Activated CD8-positive, alpha-beta T cell treated with anti-CD3 and anti-CD28 coated beads for 36 hours (primary cell): ENCODE measurements at regions not wholly inside any gene's neighbourhood (a gene's known extent, or its start where the extent isn't known, plus 50 kb on each side); places are given as distances from the start of the nearest gene placed in this dataset.

ENCODE experiments used
- ATAC-seq: fragments of 200-7000 bp; cut with Tn5 transposase; one replicate; pipeline ENCODE4 v1.10.0; 2021; ENCODE audit warnings: mild to moderate bottlenecking, moderate library complexity
- CTCF ChIA-PET: fragments of 350-600 bp; sonication (Branson Sonifier 250); formaldehyde crosslinking; loops from one replicate; lab custom pipeline; 2021; ENCODE audit warnings: antibody characterized with exemption; lab: Charles Lee
- POLR2A ChIA-PET: fragments of 350-600 bp; sonication (Branson Sonifier 250); formaldehyde crosslinking; loops from one replicate; lab custom pipeline; 2021; ENCODE audit warnings: antibody characterized with exemption; lab: Charles Lee
- DNase-seq: peaks from one replicate; pipeline ENCODE4 v3.0.0-alpha.2; 2020
- H3K27ac Mint-ChIP-seq: one replicate; pipeline ENCODE4 v1.8.0; 2021; ENCODE audit warnings: mild to moderate bottlenecking, mixed read lengths
- H3K27me3 Mint-ChIP-seq: one replicate; pipeline ENCODE4 v1.8.0; 2021; ENCODE audit warnings: mixed read lengths
- H3K36me3 Mint-ChIP-seq: one replicate; pipeline ENCODE4 v1.8.0; 2021; ENCODE audit warnings: low read depth, mixed read lengths
- H3K4me1 Mint-ChIP-seq: one replicate; pipeline ENCODE4 v1.8.0; 2021; ENCODE audit warnings: low read depth, mixed read lengths
- H3K4me3 Mint-ChIP-seq: one replicate; pipeline ENCODE4 v1.8.0; 2021; ENCODE audit warnings: mild to moderate bottlenecking, moderate library complexity, mixed read lengths
- H3K9me3 Mint-ChIP-seq: one replicate; pipeline ENCODE4 v1.8.0; 2021; ENCODE audit warnings: mixed read lengths
- CTCF ChIP-seq: fragments of 200-600 bp; IDR thresholded peaks from one replicate; pipeline ENCODE4 v1.8.0; 2022; ENCODE audit warnings: antibody characterized with exemption, mild to moderate bottlenecking
- intact Hi-C: fragments of 100-400 bp; cut with micrococcal nuclease; formaldehyde crosslinking; loops from one replicate; pipeline ENCODE4 v1.10.0; 2022

- Mint-ChIP-seq H3K27ac (no peak overlapping the region), H3K9me3 (no peaks in the 10 kb centered on the region), H3K4me1 (no peaks in the 10 kb centered on the region), H3K4me3 (no peak overlapping the region), H3K36me3 (no peaks in the 10 kb centered on the region), H3K27me3 (no peaks in the 10 kb centered on the region)
- ATAC-seq (no peak), DNase-seq (no peak)
- no peak for TF ChIP-seq CTCF
- intact Hi-C loops = no loop called here
- POLR2A ChIA-PET = no interaction called here
- CTCF ChIA-PET = no interaction called here
These were observed 99.6 kb upstream of the PDE3A start for GRCh38 chr12:20268771-20269170.

GRCh38 chr12:20269337-20270067 lies 98.8 kb upstream of the PDE3A start:
- H3K27ac Mint-ChIP-seq = no peak overlapping the region
- no peaks in the 10 kb centered on the region for H3K36me3 Mint-ChIP-seq
- ATAC-seq = no peak
- H3K27me3 Mint-ChIP-seq = no peaks in the 10 kb centered on the region
- ChIA-PET POLR2A (no interaction called here), CTCF (no interaction called here)
- no peaks in the 10 kb centered on the region for H3K9me3 Mint-ChIP-seq
- no peaks in the 10 kb centered on the region for H3K4me1 Mint-ChIP-seq
- TF ChIP-seq CTCF = no peak
- intact Hi-C loops = no loop called here
- H3K4me3 Mint-ChIP-seq = no peak overlapping the region
- DNase-seq = no peak

- Mint-ChIP-seq H3K9me3 (no peaks in the 10 kb centered on the region), H3K36me3 (no peaks in the 10 kb centered on the region), H3K4me3 (no peak overlapping the region), H3K27me3 (no peaks in the 10 kb centered on the region), H3K27ac (no peak overlapping the region), H3K4me1 (no peaks in the 10 kb centered on the region)
- no peak for TF ChIP-seq CTCF
- DNase-seq (no peak), ATAC-seq (no peak)
- CTCF ChIA-PET = no interaction called here
- POLR2A ChIA-PET = no interaction called here
- intact Hi-C loops = no loop called here
These were observed 97.8 kb upstream of the PDE3A start for GRCh38 chr12:20270557-20270956.

DNA sequence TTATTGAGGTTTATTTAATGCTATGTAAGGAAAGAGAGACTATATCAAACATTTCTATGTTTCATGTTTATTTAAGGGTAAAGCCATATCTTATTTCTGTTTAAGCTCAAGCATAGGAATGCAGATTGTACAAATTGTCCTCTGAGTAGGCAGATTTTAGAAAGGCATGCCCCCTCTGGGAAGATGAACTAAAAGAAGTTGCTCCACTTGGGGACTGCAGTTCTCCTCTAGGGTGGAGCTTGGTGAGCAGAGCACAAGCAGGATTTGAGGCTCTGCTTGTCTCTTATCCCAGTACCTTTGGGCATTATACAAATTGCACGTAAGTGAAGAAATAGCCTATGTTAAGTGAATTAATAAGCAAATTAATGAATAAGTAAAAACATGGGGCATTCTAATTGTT lies 96.2 kb upstream of the PDE3A start:
- CTCF ChIA-PET = no interaction called here
- Mint-ChIP-seq H3K4me3 (no peak overlapping the region), H3K27me3 (no peaks in the 10 kb centered on the region)

More for the DNA sequence above, 96.2 kb upstream of the PDE3A start:
- no peak for ATAC-seq
- no peak for DNase-seq
- H3K9me3 Mint-ChIP-seq = no peaks in the 10 kb centered on the region
- no peaks in the 10 kb centered on the region for H3K36me3 Mint-ChIP-seq
- no peaks in the 10 kb centered on the region for H3K4me1 Mint-ChIP-seq
- POLR2A ChIA-PET = no interaction called here
- TF ChIP-seq CTCF = no peak
- intact Hi-C loops = no loop called here
- H3K27ac Mint-ChIP-seq = no peak overlapping the region
